ENCODE measurements at regions not wholly inside any gene's neighbourhood (a gene's known extent, or its start where the extent isn't known, plus 50 kb on each side); places are given as distances from the start of the nearest gene placed in this dataset.

- no peak for DNase-seq
Observed at GRCh38 chr18:38052879-38053590, 487.4 kb upstream of the CELF4 start.

DNA sequence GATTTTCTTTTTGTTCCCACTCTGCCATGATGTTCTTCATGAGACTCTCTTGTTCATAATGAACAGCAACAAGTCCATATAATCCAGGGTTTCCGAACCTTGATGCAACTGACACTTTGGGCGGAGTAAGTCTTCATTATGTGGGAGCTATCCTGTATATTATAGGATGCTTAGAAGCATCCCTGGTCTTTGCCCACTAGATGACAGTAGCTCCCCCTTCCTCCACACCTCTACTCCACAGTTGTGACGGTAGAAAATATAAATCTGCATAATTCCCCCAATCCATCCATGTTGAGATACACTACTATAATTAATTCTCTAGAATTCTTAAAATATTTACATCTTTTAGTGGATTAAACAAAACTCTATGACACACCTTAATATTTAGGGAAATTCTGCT is 482.2 kb upstream of the CELF4 start:
- DNase-seq, result no peak

- DNase-seq, result no peak
Observed at GRCh38 chr18:38046651-38047050, 481.1 kb upstream of the CELF4 start.

- DNase-seq, result no peak
Observed at GRCh38 chr18:38045845-38046244, 480.2 kb upstream of the CELF4 start.

DNA sequence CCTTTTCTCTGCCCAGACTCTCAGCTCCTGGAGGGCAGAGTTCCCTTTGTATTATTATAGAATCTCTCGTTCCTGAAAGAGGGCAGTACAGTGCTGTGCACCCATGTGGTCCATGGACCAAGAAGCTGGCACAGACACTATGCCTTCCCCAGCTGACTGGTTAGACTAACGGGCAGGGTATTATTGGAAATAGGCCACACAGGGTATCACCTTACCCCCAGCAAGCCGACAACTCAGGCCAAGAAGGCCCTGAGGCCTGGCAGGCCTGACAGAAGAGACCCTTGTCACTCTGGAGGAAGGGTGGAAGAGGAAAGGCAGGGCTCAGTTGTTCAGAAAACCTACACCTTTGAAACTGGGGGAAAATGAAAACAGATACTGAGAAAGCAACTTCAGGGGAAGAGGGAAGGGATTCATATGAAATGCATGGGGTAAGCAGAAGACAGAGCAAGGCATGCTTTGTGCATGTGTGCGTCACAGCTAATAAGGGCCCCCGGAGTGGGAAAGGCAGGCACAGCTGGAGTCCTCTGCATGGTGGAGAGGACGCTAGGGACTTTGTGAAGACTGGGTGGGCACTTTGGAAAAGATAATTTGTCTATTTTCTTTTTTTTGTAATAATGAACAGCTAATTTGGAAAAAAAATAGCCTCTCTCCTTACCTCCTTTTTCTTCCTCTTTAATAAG is 476.8 kb upstream of the CELF4 start:
- no peak for DNase-seq

GRCh38 chr18:38038242-38038641 is 472.6 kb upstream of the CELF4 start:
- no peak for DNase-seq

DNA sequence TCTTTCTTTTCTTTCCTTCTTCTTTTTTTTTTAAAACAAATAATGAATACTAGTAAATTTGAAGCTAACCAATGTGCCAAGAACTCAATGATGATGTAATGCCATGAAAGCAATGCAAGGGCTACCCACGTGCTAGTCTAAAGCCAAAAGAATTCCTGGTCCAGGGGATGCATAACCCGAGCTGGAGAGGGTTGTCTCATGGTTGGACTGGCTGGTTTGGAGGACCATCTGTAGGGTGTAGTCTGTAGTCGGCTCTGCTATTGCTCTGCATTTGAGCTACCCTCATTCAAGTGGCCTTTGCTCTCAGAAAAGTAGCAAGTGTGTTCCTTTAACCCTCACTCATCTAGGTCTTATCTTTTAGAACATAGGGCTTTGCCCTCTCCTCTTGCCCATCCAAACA is 469.6 kb upstream of the CELF4 start:
- DNase-seq, result no peak

GRCh38 chr18:38033282-38033681 is 467.7 kb upstream of the CELF4 start:
- no peak for DNase-seq

DNA sequence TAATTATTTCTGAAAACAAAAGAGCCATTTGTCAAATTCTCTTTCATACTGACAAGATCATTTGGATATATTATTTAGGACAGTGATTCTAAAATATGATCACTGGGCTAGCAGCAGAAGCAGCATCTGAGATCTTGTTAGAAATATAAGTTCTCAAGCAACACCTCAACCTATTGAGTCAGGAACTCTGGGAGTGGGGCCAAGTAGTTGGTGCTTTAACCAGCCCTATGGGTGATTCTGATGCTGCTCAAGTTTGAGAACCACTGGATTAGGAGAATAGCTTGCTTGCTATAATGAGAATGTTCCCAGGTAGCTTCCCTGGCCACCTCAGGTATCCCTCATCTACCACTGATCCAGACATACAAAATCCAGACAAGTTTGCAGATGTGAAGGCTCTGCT is 466.9 kb upstream of the CELF4 start:
- no peak for DNase-seq

DNA sequence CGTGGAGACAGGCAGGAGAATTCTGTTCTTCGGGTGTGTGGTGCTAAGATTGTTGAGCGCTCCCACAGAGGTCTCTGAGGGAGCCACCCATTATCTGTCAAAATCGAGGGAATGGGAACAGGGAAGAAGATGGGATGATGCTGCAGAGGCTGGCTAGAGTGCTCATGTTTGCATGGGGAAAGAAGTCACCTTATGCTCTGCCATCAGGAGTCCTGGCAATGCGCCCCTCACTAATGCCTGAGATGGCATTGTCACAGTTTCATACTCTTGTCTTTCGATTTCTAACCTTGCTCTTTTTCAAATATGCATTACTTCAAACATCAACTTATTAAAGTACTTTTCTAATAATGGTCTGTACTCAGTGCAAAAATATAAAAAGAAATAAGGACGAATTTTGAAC is 463.3 kb upstream of the CELF4 start:
- DNase-seq, result no peak

- DNase-seq, result no peak
Observed at GRCh38 chr18:38025433-38026038, 459.9 kb upstream of the CELF4 start.

GRCh38 chr18:38023871-38024270 is 458.3 kb upstream of the CELF4 start:
- DNase-seq, result no peak

DNA sequence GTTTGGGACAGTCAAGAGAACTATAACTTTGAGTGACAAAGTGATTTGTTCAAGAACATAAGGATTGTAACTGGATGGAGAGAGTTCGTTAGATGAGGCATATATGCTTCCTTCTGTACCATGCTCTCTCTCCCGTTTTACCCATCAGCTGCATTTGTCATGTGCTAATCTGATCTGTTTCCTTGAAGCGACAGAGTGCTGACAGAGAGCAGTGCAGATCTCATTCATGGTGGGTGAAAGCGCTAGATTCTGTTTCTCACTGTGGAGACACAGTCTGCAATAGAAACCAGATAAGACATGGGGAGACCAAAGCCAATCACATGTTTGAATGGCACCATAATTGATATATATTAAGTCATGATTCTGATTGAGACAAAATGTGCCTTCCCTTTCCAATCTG is 456.6 kb upstream of the CELF4 start:
- no peak for DNase-seq

- no peak for DNase-seq
Observed at GRCh38 chr18:38019292-38019691, 453.7 kb upstream of the CELF4 start.

DNA sequence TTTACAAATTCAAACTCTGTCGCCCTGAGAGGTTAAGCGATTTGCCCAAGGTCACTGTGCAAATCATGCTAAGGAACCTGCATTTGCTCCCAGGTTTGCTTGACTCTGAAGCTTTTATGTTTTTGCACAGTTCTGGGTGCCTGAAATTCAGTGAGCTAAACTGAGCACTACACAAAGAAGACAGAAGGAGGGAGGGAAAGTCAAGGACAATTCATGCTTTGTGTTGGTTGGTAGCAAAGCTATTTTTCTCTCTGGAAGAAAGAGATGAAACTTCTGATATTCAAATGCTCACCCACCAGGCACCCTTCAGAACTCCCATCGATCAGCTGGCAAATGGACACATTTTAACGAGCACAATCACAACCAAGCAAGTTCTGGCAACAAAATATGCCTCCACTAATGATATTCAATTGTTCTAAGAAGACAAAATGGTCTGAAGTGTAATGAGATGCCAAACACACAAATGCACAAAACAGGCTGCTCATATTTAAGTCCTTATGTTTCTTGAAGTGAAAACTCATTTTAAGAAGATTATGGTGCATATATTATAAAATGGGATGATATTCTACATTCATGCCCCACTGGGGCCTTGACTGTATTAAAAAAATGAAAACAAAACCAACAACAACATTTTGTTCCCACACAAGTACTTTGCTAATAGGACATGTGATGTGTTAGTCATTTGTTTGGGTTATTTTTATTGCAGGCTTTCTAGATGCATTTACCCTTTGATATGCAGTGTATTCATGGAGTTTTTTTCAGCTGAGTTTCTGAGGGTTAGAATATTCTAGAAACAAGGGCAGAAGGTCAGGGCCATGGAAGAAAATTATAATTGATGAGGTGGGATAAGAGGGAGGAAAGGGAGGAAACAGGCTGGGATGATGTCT is 445.6 kb upstream of the CELF4 start:
- DNase-seq, result no peak

DNA sequence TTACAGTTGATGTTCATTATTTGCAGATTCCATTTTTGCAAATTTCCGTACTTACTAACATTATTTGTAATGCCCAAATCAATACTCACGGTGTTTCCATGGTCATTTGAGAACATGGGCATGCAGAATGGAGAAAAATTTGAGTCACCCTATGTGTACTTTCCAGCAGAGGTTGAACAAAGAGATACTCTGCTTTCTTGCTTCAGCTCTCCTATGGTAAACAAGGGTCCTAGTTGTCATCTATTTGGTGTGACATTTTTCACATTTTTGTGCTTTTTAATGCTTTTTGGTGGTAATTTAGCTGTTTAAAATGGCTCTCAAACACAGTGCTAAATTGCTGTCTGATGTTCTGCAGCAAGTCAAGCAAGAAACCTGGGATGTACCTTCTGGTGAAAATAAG is 444.4 kb upstream of the CELF4 start:
- no peak for DNase-seq

DNA sequence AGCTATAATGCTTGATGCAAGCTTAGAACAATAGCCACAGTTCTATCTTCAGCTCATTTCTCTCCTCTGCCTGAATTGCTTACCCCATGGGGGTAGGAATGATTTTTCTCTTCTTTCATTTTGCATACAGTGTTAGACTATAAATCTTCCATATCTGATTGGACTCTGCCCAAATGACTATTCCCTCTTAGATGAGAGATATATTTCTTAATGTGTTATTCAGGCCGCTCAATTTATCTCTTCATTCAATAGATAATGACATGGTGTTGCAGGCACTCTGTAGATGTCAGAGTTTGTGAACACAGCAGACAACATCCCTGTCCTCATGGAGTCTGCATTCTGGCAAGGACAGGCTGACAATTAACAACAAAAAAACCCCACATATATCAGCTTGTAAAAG is 443.7 kb upstream of the CELF4 start:
- no peak for DNase-seq

DNA sequence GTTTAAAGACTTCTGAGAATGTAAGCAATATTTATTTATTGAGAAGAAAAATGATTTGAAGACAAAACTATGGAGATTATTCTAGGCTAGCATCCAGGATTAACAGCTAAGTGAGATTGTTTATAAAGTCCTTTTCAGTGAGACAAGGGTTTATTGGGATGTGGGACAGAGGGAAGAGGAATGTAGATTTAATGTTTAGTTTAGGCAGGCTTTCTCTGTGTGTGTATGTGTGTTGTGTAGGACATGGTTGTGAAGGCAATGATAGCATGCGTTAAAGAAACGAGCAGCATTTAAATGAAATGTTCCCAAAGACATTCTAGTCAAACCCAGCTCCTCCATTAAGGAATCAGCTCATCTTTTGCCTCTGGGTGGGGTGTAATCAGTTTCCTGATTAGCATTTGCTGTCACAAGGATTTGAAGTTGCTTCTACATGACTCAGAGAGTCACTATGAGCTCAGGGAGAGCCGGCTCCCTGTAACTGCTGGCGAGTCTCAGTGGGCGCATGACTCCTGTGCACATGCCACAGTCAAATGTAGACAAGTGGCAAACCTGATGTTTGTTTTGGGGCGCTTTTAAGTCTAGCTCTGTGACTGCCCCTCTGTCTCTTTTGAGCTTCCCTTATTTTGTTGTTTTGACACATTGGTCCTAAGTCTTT is 442.2 kb upstream of the CELF4 start:
- DNase-seq, result no peak

- no peak for DNase-seq
Observed at GRCh38 chr18:38007026-38007425, 441.4 kb upstream of the CELF4 start.

DNA sequence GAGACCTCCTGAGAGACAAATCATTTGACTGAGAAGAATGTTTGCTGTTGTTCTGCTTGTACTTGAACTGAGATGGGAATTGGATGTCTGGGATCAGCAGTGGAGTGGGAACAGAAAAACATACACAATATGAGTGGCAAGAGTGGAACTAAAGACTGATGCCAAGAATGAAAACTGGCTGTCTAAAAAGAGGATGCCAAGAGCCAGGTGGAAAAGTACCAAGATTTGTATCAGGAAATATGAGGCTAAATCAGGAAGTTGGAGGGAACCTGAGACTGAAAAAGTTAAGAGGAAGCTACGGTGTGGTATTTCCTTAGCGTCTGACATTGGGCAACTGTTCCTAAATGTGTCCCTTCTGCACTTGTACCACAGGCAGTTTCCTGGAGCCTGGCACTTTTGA is 440.9 kb upstream of the CELF4 start:
- DNase-seq, result no peak

- DNase-seq, result no peak
Observed at GRCh38 chr18:37997695-37998094, 432.1 kb upstream of the CELF4 start.

- DNase-seq, result no peak
Observed at GRCh38 chr18:37987901-37988300, 422.3 kb upstream of the CELF4 start.

- DNase-seq, result no peak
Observed at GRCh38 chr18:37986665-37987064, 421.1 kb upstream of the CELF4 start.

Data from inflammatory macrophage treated with lipopolysaccharide for 1 hour (primary cell).